Gastroesophageal sphincter (tissue), 4 donors: ENCODE measurements at regions not wholly inside any gene's neighbourhood (a gene's known extent, or its start where the extent isn't known, plus 50 kb on each side); places are given as distances from the start of the nearest gene placed in this dataset.

Experiments
- ATAC-seq: fragments of 150-250 bp; one replicate; pipeline ENCODE4 v1.9.1; 2016; ENCODE audit warnings: mild to moderate bottlenecking, moderate library complexity
- H3K27ac ChIP-seq, 4 donors: fragments of 200-600 bp; sonication (generic) in 3 of 4; 1 replicate in 3 of 4; 2 replicates in 1 of 4; pipeline ENCODE4 v1.5.1; 2016 to 2019
- H3K27me3 ChIP-seq: fragments of 200-600 bp; sonication (generic); one replicate; pipeline ENCODE4 v1.5.1; 2019
- H3K36me3 ChIP-seq, 2 donors: fragments of 200-600 bp; sonication (generic); one replicate each; pipeline ENCODE4 v1.5.1; 2019; ENCODE audit warnings: control low read depth in 1 of 2
- H3K4me1 ChIP-seq, 3 donors: fragments of 200-600 bp; sonication (generic); 1 replicate in 2 of 3; 2 replicates in 1 of 3; pipeline ENCODE4 v1.5.1; 2016 to 2019; ENCODE audit warnings: control low read depth in 2 of 3
- H3K4me3 ChIP-seq, 2 donors: fragments of 200-600 bp; sonication (generic); one replicate each; pipeline ENCODE4 v1.5.1; 2019; ENCODE audit warnings: mild to moderate bottlenecking in 1 of 2, moderate library complexity in 1 of 2
- H3K9me3 ChIP-seq, 3 donors: fragments of 200-600 bp; sonication (generic); one replicate each; pipeline ENCODE4 v1.5.1; 2017 to 2019; ENCODE audit warnings: control low read depth in 2 of 3
- CTCF ChIP-seq, 4 experiments: fragments of 200-600 bp in 2 of 4; fragments of 450-650 bp in 2 of 4; sonication (generic) in 1 of 4; IDR thresholded peaks; one replicate each; pipeline ENCODE4 v1.5.1; 2017 to 2019; ENCODE audit warnings: antibody characterized with exemption in 4 of 4, mild to moderate bottlenecking in 2 of 4, moderate library complexity in 2 of 4
- EP300 ChIP-seq: sonication (generic); formaldehyde crosslinking; IDR thresholded peaks from one replicate; pipeline ENCODE4 v1.6.1; 2017; ENCODE audit warnings: antibody characterized with exemption, mild to moderate bottlenecking
- POLR2A ChIP-seq, 2 donors: fragments of 450-650 bp; IDR thresholded peaks; one replicate each; pipeline ENCODE4 v1.6.1; 2017; ENCODE audit warnings: antibody characterized with exemption in 2 of 2, mild to moderate bottlenecking in 2 of 2, moderate library complexity in 1 of 2
- POLR2AphosphoS5 ChIP-seq: sonication (generic); formaldehyde crosslinking; IDR thresholded peaks from one replicate; pipeline ENCODE4 v1.6.1; 2017; ENCODE audit warnings: antibody characterized with exemption
- WGBS, 2 donors: methylation state at CpG; one replicate each; pipeline ENCODE4 v1.1.5; 2018; ENCODE audit warnings: low coverage in 1 of 2; 5-methylcytosine and 5-hydroxymethylcytosine counted together

GRCh38 chrX:477441-478012 lies 90.8 kb upstream of the PPP2R3B start:
- Histone ChIP-seq H3K9me3 (peaks cover 0 to 16% (median 0%) of the 10 kb centered on the region in 3 donors), H3K4me1 (no peaks in the 10 kb centered on the region), H3K4me3 (no peak overlapping the region), H3K36me3 (no peaks in the 10 kb centered on the region), H3K27ac (no peak overlapping the region), H3K27me3 (peaks cover 50% of the 10 kb centered on the region)
- 66 to 69% methylated on average over 6 to 18 of the region's 18 CpGs for WGBS, 2 donors
- ATAC-seq = no peak
- no peak for TF ChIP-seq CTCF (IDR thresholded peaks at IDR 0.05)
- TF ChIP-seq POLR2A (IDR thresholded peaks at IDR 0.05) = no peak
- no peak for TF ChIP-seq POLR2AphosphoS5
- TF ChIP-seq EP300 = no peak

- 85 to 87% methylated on average over 9 to 20 of the region's 20 CpGs for WGBS, 2 donors
- Histone ChIP-seq H3K27ac (no peak overlapping the region), H3K9me3 (peaks cover 0 to 2% (median 0%) of the 10 kb centered on the region in 3 donors), H3K4me1 (no peaks in the 10 kb centered on the region), H3K4me3 (no peak overlapping the region), H3K36me3 (no peaks in the 10 kb centered on the region), H3K27me3 (peaks cover 44% of the 10 kb centered on the region)
- no peak for ATAC-seq
- TF ChIP-seq CTCF (IDR thresholded peaks at IDR 0.05) = no peak
Observed at GRCh38 chrX:479273-479981, 92.7 kb upstream of the PPP2R3B start.

GRCh38 chrX:480861-481417 lies 94.2 kb upstream of the PPP2R3B start:
- Histone ChIP-seq H3K27me3 (peaks cover 31% of the 10 kb centered on the region), H3K9me3 (peaks cover 0 to 5% (median 0%) of the 10 kb centered on the region in 3 donors), H3K27ac (no peak overlapping the region), H3K4me1 (no peaks in the 10 kb centered on the region), H3K4me3 (no peak overlapping the region), H3K36me3 (no peaks in the 10 kb centered on the region)
- WGBS, 2 donors = 87 to 92% methylated on average over 4 to 5 of the region's 7 CpGs
- ATAC-seq = no peak
- no peak for TF ChIP-seq CTCF (IDR thresholded peaks at IDR 0.05)
- TF ChIP-seq POLR2A (IDR thresholded peaks at IDR 0.05) = no peak
- TF ChIP-seq POLR2AphosphoS5 = no peak
- no peak for TF ChIP-seq EP300

GRCh38 chrX:482192-482701 lies 95.5 kb upstream of the PPP2R3B start:
- no peaks in the 10 kb centered on the region for H3K36me3 ChIP-seq
- H3K27ac ChIP-seq = no peak overlapping the region
- H3K4me1 ChIP-seq = no peaks in the 10 kb centered on the region
- WGBS, 2 donors = 33 to 62% methylated on average over 8 of the region's 13 CpGs
- no peak overlapping the region for H3K4me3 ChIP-seq
- no peak for ATAC-seq
- peaks cover 0 to 11% (median 0%) of the 10 kb centered on the region in 3 donors for H3K9me3 ChIP-seq
- no peak for TF ChIP-seq POLR2A (IDR thresholded peaks at IDR 0.05)
- H3K27me3 ChIP-seq = peaks cover 23% of the 10 kb centered on the region

- no peak for TF ChIP-seq POLR2AphosphoS5
- no peak for TF ChIP-seq CTCF (IDR thresholded peaks at IDR 0.05)
- TF ChIP-seq POLR2A (IDR thresholded peaks at IDR 0.05) = no peak
- TF ChIP-seq EP300 = no peak
- ATAC-seq = no peak
- Histone ChIP-seq H3K9me3 (peaks cover 0 to 11% (median 0%) of the 10 kb centered on the region in 3 donors), H3K4me1 (no peaks in the 10 kb centered on the region), H3K27ac (no peak overlapping the region), H3K36me3 (no peaks in the 10 kb centered on the region), H3K4me3 (no peak overlapping the region), H3K27me3 (peaks cover 18% of the 10 kb centered on the region)
- 56 to 82% methylated on average over 6 to 18 of the region's 23 CpGs for WGBS, 2 donors
Observed at GRCh38 chrX:482702-483203, 96.0 kb upstream of the PPP2R3B start.
